ENCODE measurements at regions not wholly inside any gene's neighbourhood (a gene's known extent, or its start where the extent isn't known, plus 50 kb on each side); places are given as distances from the start of the nearest gene placed in this dataset.

GRCh38 chr4:187235456-187236170, 512.0 kb upstream of the FAT1 start:
- no peak overlapping the region for H3K4me3 ChIP-seq (ENCODE audit: low read length)
- peaks cover 6 to 19% of the 10 kb centered on the region in 2 donors for H3K9me3 Mint-ChIP-seq
- no peak overlapping the region for H3K27ac ChIP-seq (ENCODE audit: low read length)
- H3K27me3 Mint-ChIP-seq (ENCODE audit: low read depth in 2 of 2), result no peaks in the 10 kb centered on the region
- no peaks in the 10 kb centered on the region for H3K4me1 Mint-ChIP-seq
- H3K4me1 ChIP-seq (ENCODE audit: control insufficient read depth, insufficient read depth, low read length), result no peaks in the 10 kb centered on the region
- WGBS (ENCODE audit: insufficient coverage), result 84% methylated on average over 16 of the region's 16 CpGs
- intact Hi-C loops (cut with micrococcal nuclease), result no loop called here
- TF ChIP-seq, protein P1, sequence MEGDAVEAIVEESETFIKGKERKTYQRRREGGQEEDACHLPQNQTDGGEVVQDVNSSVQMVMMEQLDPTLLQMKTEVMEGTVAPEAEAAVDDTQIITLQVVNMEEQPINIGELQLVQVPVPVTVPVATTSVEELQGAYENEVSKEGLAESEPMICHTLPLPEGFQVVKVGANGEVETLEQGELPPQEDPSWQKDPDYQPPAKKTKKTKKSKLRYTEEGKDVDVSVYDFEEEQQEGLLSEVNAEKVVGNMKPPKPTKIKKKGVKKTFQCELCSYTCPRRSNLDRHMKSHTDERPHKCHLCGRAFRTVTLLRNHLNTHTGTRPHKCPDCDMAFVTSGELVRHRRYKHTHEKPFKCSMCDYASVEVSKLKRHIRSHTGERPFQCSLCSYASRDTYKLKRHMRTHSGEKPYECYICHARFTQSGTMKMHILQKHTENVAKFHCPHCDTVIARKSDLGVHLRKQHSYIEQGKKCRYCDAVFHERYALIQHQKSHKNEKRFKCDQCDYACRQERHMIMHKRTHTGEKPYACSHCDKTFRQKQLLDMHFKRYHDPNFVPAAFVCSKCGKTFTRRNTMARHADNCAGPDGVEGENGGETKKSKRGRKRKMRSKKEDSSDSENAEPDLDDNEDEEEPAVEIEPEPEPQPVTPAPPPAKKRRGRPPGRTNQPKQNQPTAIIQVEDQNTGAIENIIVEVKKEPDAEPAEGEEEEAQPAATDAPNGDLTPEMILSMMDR (IDR thresholded peaks at IDR 0.05), result no peak
- no peaks in the 10 kb centered on the region for H3K36me3 ChIP-seq (ENCODE audit: control insufficient read depth, insufficient read depth, low read length)
- H3K9me3 ChIP-seq (ENCODE audit: control insufficient read depth, insufficient read depth, low read length), result peaks cover 9% of the 10 kb centered on the region
- no peak for DNase-seq
- H3K27ac Mint-ChIP-seq, result no peak overlapping the region
- H3K36me3 Mint-ChIP-seq, result no peaks in the 10 kb centered on the region
- ATAC-seq, result no peak
- no peaks in the 10 kb centered on the region for H3K27me3 ChIP-seq (ENCODE audit: control insufficient read depth, insufficient read depth, low read length)
- H3K4me3 Mint-ChIP-seq, result no peak overlapping the region

DNA sequence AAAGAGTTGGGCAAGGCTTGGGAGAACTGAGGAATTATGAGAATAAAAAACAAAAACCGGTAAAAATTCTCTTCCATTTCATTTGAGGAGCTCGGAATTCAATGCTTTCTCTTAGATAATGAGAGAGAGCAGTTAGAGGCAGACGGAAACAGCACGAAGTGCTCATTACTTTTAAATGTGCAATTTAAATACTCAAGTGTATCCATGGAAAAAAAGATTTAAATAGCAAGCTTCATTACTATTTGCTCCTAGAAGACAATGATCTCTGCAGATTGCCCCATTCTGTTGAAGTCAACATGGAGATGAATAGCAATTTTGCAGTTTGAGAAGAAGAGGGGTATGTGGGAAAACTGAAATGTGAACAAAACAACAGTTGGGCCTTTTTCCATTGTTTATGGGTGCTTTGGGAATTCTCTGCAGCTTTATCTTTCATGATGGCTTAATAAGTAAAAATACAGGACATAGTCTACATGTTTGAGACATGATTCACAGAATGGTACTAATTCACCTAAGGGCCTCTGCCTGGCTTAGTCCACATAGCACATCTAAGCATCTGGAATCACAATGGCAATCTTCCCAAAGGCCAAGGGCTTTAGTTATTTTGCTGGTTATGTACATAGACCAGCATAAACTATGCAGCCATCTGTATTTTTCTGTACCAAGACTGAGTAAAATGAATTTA, 512.7 kb upstream of the FAT1 start:
- H3K36me3 ChIP-seq (ENCODE audit: control insufficient read depth, insufficient read depth, low read length), result no peaks in the 10 kb centered on the region
- Mint-ChIP-seq H3K4me3 (no peak overlapping the region), H3K36me3 (no peaks in the 10 kb centered on the region), H3K4me1 (no peaks in the 10 kb centered on the region), H3K9me3 (peaks cover 4 to 16% of the 10 kb centered on the region in 2 donors), H3K27me3 (ENCODE audit: low read depth in 2 of 2) (no peaks in the 10 kb centered on the region), H3K27ac (no peak overlapping the region)
- intact Hi-C loops (cut with micrococcal nuclease), result no loop called here
- TF ChIP-seq, protein P1 (IDR thresholded peaks at IDR 0.05), result no peak
- no peak for DNase-seq
- no peak overlapping the region for H3K4me3 ChIP-seq (ENCODE audit: low read length)
- no peaks in the 10 kb centered on the region for H3K4me1 ChIP-seq (ENCODE audit: control insufficient read depth, insufficient read depth, low read length)
- no peak overlapping the region for H3K27ac ChIP-seq (ENCODE audit: low read length)
- 80% methylated on average over 3 of the region's 4 CpGs for WGBS (ENCODE audit: insufficient coverage)
- peaks cover 9% of the 10 kb centered on the region for H3K9me3 ChIP-seq (ENCODE audit: control insufficient read depth, insufficient read depth, low read length)
- no peak for ATAC-seq
- no peaks in the 10 kb centered on the region for H3K27me3 ChIP-seq (ENCODE audit: control insufficient read depth, insufficient read depth, low read length)

GRCh38 chr4:187238646-187239045, 515.0 kb upstream of the FAT1 start:
- H3K4me1 ChIP-seq (ENCODE audit: control insufficient read depth, insufficient read depth, low read length), result no peaks in the 10 kb centered on the region
- no peaks in the 10 kb centered on the region for H3K27me3 ChIP-seq (ENCODE audit: control insufficient read depth, insufficient read depth, low read length)
- no peak for DNase-seq
- H3K36me3 ChIP-seq (ENCODE audit: control insufficient read depth, insufficient read depth, low read length), result no peaks in the 10 kb centered on the region
- Mint-ChIP-seq H3K27me3 (ENCODE audit: low read depth in 2 of 2) (no peaks in the 10 kb centered on the region), H3K4me1 (no peaks in the 10 kb centered on the region), H3K9me3 (peaks cover 11 to 19% of the 10 kb centered on the region in 2 donors), H3K4me3 (no peak overlapping the region), H3K27ac (no peak overlapping the region), H3K36me3 (no peaks in the 10 kb centered on the region)
- intact Hi-C loops (cut with micrococcal nuclease), result no loop called here
- H3K9me3 ChIP-seq (ENCODE audit: control insufficient read depth, insufficient read depth, low read length), result peaks cover 6% of the 10 kb centered on the region
- no peak for ATAC-seq
- TF ChIP-seq, protein P1 (IDR thresholded peaks at IDR 0.05), result no peak
- no peak overlapping the region for H3K27ac ChIP-seq (ENCODE audit: low read length)
- H3K4me3 ChIP-seq (ENCODE audit: low read length), result no peak overlapping the region
